ENCODE measurements at regions not wholly inside any gene's neighbourhood (a gene's known extent, or its start where the extent isn't known, plus 50 kb on each side); places are given as distances from the start of the nearest gene placed in this dataset.
"Not testable (repeated sequence)": the region's sequence is repeated elsewhere in the genome, so short reads cannot be mapped to it uniquely, and the experiment has no call there.

DNA sequence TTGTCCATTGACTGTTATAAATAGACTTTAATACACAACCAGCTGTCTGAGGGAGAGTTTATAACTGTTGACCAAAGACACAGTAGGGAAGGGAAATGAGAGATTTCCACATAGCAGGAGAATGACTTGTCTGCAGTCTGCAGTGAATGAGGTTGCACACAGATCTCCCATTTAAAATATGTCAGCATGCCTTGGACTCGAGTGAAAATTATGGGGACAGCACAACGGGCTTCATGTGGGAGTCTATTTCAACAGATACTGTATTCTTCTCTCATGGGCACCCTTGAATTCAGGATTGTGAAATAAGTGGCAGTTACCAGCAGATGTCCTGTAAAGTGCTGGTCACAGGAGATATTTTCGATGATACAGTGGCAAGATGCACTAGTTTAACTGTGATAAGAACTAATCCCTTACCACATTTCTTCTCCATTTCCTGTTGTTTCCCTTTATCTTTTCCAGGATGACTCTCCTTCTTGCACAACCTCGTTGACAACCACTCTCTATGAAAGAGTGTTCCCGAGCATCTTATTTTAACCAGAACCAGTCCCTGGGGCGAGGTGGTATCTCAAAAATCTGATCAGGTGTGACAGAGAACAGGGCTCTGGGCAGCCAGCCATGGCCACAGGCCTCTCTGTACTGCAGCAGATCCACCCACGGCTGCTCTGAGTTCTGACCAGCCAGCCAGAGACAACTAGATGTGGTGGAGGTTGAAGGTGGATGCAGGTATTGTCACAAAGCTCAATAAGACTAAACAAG is 51.5 kb upstream of the MAP3K1 start:
- peak; percentile 82 to 88 for DNase-seq

DNA sequence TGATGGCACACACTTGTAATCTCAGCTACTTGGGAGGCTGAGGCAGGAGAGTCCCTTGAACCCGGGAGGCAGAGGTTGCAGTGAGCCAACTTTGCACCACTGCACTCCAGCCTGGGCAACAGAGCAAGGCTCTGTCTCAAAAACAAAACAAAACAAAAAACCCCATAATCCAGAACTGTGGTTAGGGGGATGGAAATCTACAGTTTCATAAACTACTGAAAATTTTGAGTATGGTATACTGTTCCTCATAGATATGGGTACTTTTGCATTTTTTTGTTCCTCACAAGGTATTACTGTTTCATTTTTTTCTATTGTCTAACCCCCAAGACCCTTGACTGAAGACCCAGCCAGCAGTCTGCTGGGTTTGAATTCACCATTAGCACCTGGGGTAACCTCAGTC is 52.2 kb upstream of the MAP3K1 start:
- DNase-seq, result no peak

DNA sequence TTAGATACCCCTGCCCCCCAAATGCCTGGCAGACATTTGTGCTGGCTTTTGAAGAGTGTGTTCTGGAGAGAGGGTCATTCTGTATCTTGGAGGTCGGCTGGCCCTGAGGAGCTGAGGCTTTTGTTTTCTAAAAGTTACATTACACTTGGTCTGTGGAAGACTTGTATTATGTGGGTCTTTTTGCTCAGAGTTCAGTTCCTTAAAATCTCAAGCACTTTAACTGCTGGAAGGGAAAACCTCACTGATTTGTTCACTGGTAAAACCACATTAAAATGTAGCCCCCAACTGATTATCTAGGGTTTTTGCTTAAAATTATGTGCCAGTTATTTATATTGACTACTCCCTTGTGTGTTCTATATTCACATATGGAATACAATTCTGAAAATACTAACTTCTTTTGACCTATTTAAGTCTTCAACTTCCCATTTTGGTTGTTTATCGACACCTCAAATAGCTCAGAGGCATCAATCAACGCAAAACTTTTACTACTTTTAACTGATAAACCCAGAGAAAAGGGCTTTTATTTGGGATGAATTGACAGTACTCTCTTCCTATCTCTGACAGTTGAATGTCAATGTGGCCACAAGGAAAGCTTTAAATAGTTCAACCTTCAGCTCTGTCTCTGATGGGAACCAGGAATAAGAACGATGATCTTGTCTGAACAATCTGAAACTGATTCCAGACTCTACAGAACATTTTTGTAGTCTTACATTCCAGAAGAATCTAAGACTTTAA is 54.0 kb upstream of the MAP3K1 start:
- peak; percentile 25 to 40 for DNase-seq

DNA sequence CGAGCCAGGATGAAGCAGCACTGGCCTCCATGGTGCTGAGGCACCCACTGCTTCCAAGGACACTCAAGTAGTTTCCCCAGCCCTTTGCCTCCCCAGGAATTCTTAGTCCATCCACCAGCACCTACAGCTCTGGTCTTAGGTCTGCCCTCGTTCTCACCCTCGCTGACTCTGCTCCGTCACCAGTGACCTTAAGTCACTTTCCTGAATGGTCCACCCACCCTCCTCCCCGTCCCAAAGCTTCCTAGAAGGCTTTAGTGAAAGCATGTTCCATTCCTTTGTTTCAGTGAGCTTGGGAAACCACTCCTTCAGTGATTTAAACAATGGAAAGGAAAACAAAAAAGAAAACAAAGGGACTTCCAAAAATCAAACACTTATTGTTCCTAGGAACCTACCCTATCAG is 54.6 kb upstream of the MAP3K1 start:
- DNase-seq, result no peak

DNA sequence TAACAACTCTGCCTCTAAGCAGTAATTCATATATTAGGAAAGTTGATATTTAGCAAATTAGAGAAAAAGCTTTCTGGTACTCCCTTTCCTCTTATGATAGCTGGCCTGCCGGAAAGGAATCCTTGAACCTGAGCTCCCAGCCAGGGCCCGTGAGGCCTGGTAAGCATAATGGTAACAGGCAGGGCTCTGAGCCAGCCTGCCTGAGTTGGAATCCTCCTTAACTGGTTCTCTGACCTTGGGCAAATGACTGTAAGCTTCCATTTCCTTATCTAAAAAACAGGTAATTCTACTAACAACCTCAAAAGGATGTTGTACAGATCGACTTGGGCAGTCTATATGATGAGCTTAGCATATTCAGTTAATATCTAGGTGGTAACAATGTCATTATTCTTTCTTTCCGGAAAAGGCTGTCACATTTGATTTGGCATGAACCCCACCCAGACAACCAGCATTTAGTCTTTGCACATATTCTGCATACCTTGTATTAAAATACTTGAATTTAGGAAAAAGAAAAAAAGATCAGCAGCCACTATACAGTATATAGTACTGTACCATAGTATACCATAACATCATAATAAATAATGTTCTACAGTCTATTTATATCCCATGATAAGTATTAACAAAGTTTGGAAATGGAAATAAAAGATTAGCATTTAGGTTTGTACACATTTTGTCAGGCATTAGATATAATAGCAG is 55.7 kb upstream of the MAP3K1 start:
- DNase-seq, result no peak

DNA sequence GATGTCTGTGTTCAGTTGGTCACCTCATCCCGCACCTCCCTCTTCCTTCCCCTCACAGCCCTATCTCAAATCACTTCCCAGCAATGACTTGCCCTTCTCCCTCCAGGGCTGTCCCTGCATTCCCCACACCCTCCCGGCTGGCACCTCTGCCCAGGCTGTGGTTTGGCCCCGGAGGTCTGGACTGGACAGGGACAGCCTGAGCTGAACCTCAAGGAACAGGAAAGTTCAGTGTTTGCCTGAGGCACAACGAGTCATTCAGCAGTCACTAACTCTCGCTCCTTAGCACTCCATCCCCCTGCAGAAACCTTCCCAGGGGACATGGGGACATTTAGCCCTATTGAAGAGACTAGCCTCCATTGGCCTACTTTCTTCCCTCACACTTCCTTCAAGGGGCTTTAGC is 58.3 kb upstream of the MAP3K1 start:
- DNase-seq, result no peak

DNA sequence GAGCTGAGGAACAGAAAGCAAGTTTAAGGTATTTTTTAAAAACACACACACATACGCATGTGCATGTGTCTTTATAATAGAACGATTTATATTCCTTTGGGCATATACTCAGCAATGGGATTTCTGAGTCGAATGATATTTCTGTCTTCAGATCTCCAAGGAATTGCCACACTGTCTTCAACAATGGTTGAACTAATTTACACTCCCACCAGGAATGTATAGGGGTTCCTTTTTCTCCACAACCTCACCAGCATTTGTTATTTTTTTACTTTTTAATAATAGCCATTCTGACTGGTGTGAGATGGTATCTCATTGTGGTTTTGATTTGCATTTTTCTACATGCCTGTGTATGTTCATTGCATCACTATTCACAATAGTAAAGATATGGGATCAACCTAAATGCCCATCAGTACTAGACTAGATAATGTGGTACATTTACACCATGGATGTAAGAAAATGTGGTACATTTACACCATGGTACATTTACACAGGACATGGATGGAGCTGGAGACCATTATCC is 60.3 kb upstream of the MAP3K1 start:
- DNase-seq, result no peak

DNA sequence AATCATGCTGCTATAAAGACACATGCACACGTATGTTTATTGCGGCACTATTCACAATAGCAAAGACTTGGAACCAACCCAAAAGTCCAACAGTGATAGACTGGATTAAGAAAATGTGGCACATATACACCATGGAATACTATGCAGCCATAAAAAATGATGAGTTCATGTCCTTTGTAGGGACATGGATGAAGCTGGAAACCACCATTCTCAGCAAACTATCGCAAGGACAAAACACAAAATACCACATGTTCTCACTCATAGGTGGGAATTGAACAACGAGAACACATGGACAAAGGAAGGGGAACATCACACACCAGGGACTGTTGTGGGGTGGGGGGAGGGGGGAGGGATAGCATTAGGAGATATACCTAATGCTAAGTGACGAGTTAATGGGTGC is 61.8 kb upstream of the MAP3K1 start:
- DNase-seq, result not testable (repeated sequence)

DNA sequence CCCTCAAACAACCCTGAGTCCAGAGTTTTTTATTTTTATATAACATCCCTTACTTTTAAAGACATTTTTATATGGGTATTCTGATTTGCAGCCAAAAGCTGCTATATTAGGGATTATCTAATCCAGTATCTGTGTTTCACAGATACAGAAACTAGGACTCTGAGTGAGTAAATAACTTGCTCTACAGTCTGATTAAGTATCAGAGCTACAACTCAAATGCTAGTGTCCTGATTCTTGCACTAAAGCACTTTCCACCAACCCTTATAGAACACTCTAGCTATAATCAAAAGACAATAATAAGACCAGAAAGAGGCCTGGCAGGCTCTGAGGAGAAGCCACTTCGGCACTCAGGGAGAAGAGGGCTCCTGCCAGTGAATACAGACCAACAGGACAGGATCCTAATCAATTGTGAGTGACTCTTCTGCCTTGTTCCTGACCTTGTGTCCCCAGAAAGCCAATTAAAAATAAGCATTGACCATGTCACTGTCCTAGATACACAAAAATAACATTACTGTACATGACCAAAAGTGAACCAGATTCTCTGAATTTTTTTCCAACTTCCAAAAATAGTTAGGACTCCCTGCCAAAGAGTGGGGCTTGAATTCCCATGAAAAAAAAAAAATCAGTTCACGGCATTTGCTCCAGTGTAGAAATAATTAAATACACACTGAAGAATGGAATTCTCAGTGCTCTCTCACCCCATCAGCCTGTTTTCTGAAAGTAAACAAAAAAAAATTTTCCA is 63.6 kb upstream of the MAP3K1 start:
- DNase-seq, result no peak

DNA sequence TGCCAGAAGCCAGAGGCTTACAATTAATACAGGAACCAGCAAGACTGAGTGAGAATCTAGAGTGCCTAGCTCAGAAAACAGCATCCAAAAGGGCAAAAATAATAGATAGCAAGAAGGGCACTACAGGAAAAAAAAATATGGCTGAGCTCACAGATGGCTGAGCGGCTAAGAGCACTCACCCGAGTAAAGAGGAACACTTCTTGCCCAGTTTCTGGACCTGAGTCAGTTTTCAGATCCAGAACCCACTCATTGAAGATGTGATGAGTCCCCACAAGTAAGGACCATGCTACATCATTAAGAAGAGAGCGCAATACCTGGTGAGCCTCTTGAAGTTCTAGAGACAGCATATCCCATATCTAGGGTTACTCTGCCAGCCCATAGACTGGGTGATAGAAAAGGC is 65.5 kb upstream of the MAP3K1 start:
- no peak for DNase-seq

DNA sequence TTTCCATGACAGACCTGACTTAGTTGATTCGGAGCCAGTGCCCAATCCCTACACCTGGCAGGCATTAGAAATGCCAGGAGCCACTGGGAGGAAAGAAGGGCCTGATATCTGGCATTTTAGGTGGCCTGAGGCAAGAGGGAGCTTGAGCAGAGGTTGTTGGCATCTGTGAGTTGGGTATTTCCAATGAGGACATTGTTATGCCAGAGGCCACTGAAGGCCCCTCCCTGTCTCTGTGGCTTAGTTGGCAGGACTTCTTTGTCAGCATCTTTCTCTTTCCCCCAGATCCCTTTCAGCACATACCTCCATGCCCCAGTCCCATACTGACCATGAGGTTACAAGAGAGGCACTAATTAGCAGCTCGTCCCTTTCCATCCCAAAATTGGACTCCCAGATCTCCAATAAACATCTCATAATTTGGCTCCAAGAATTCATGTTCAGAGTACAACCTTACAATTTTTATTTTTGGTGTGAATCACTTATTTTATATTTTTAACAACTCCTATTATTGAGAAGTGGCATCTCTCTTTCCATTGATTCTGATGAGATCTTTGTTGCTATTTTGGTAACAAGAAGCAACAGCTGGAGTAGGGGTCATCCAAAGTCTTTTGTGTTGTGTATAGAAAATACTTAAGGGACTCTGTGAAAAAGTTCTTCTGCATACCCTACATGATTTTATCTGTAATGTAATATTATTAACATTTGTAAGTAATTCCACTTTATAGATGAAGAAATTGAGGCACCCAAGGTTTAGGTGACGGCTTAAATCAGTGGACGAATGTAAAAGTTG is 68.6 kb upstream of the MAP3K1 start:
- no peak for DNase-seq

DNA sequence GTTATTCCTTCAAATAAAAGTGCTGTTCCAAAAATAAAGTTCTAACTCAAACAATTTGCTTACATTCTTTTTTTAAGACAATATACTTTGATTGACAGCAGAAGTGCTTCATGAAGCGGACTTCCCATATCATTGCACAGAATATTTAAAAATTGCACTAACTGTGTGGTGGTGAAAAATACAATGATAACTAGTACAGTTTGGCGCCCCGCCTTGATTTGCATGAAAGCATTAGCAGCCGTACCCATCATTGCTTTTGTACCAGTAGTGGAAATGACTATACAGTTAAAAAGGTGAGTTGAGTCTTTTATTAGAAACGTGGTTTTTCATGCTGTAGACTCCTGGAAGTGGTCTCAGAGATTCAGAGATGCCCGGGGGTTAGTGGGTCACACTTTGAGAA is 69.5 kb upstream of the MAP3K1 start:
- DNase-seq, result no peak

DNA sequence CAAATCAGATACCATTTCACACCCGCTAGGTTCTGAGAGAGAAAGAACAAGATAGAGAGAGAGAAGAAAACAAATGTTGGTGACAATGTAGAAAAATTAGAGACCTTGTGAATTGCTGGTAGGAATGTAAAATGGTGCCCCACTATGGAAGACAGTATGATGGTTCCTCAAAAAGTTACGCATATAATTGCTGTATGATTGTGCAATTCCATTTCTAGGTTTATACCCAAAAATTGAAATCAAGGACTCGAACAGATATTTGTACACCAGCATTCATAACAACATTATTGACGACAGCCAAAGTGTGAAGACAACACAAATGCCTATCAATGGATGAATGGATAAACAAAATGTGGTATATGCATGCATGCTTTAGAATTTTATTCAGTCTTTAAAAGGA is 74.5 kb upstream of the MAP3K1 start:
- DNase-seq, result no peak

DNA sequence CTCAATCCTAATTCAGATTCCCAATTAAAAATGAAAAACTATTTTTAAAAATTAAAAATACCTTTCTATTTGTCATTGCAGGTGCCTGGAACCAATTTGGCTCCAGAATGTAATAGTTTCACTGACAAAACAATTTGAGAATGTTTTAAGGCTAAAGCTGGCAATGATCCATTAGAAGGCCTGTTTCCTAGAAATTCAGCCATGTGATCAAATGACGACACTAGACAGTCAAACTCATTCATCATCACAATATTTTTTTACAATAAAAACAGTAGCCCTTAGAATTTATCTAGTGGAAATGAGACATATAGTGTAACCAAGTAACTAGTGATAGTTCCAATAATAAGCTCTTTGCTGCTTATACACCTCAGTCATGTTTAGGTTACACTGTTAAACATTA is 75.4 kb upstream of the MAP3K1 start:
- no peak for DNase-seq

DNA sequence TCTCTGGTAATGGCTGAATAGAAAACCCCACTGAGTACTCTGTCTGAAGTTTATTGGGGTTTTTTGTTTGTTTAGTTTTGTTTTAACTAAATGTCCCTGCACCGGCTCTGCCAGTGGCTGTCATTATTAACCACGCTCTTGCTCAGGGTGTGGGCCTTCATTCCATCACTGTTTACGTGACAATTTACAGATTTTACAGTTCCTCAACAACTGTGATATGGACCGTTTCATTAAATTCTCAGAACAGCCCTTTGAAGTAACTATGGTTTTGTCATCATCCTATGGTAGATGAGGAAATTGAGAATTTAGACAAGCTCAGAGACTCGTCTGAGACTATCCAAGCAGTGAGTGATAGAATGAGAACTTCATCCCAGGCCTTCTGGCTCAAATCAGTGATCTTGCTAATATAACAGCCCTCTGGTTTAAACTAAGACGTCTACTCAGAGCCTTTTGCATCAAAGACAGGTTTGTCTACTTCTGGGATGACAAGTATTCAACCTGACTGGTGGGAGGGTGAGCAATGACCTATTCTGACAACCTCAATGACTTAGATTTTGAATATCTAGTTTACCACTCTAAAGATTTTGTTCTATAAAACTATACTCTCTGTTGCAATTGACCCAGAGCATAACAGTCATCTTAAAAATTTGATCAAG is 77.3 kb upstream of the MAP3K1 start:
- no peak for DNase-seq

DNA sequence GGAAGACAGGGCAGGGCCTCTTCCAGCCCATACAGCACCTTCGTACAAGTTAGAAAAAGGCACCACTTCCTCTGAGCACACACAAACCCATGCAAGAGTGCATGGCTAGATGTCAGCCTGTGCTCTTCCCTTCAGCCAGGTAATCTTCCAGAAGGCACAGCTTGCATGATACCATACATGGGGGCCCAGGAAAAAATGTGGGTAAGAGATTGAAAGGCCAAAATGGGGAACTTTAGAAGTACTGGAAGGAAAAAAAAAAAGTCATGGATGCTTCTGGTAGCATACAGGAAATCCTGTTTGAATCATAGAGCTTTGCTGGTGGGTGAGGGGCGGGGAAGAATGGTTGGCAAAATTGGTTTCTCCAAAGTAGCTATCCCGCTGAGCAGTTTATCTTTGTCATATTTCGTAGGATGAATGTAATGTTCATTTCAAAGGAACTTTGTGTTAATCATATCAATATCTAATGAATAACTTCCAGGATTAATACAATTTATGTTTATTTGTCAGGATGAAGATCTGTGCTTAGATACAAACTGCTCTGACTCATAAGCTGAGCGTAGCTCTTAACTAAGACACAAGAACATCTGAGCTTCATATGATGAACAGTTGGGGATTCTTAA is 78.2 kb upstream of the MAP3K1 start:
- peak; percentile 92 to 95 for DNase-seq

DNA sequence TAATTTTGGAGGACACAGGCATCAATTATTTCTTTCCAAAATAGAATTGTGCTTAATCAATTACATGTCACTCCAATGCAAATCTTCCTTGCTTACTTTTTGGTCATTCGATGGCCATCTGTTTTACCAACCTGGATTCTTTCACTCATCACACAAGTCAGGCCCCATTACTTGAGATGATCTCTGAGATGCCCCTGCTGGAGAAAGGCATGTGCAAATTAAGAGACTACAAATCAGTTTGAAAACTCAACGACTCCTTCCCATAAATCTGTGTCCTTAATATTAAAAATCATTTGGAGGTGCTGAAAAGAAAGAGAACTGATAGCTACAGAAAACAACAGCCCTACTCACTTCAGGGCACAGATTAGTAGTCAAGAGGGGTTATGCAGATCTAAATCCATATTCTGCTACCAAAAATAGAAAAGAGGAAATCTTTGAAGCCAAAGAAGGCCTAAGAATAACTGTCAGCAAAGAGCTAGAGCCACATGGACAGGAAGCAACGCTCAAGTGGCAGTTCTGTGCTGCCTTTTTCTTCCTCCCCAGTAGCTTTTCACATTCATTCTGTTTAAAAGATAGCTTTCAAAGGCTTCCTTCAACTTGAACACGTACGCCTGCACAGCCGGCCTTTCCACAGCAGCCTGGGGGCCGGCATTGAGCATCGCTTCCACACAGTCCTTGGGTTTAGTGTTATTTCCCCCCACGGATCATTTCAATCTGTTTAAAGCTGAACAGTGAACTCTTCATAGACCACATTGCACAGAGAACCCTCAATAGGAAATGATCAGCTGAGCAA is 79.3 kb upstream of the MAP3K1 start:
- peak; percentile 90 to 94 for DNase-seq

DNA sequence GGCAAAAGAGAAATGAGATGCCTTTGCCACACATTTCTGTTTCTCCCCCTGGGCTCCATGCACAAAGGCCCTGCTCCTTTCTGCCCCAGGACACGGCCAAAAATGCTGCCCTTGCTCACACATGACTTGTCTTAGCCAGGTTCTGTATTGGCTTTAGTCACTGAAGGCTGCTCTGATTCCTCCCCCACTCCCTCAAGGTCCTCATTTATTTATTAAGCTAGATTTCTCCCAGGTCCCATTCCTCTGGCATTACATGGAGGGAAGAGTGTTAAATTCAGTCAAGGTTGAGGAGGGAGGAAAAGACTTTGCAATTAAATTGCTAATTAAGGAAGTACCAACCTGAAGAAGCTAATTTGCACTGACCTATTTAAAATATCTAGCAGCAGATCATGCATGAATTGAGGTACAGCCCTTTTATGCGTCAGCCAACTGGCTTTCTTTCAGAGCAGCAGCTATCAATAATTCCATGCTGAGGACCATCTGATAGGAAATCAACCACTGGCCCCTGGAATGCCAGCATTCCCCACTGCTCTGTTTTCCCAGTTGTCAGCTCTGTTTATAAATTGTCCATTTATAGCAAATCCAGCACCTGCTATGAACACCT is 81.2 kb upstream of the MAP3K1 start:
- no peak for DNase-seq

DNA sequence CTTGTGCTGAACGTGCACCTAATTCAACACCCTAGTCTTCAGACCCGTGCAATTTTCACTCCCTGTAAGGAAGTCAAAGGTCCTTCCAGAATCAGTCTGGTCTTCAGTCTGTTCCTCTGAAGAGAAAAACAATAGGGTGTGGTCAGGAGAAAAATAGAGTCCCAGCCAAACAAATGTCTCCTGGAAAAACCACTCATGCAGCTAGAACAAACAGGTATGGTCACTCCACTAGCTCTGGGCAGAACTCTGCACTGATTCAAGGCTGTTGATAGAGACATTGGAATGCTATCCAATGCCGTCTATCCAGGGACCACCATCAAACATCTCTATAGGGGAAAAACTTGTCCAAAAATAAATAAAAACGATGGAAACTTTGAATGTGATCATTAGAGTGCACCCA is 81.8 kb upstream of the MAP3K1 start:
- DNase-seq, result no peak

DNA sequence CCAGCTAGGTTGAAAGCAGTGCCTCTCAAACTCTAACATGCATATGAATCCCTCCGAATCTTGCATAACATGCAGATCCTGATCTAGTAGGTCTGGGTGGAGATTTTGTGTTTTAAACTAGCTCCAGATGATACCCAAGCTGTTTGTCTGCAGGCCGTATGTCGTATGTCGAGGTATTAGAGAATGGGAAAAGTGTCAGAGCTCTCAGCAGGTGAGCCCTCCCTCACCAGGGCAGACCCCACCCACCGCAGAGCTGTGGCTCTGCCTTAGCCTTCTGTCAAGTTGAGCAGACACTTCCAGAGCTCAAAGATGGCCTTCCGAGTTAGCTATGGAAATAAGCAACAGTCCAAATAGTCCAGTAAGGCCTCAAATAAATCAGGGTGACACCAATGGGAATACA is 83.2 kb upstream of the MAP3K1 start:
- no peak for DNase-seq

Data from Kasumi-1 (cell line).